Fibroblast of the aortic adventitia (primary cell): ENCODE measurements at regions not wholly inside any gene's neighbourhood (a gene's known extent, or its start where the extent isn't known, plus 50 kb on each side); places are given as distances from the start of the nearest gene placed in this dataset.

Experiments used
- DNase-seq: peaks from one replicate; pipeline ENCODE4 v3.0.0-alpha.2; 2010; ENCODE audit warnings: low read depth
- H3K4me3 ChIP-seq: 2 replicates; pipeline ENCODE4 v1.5.1; 2011; ENCODE audit warnings: low read depth, mild to moderate bottlenecking, control low read depth, low read length, moderate library complexity
- TF ChIP-seq, protein P1 (sequence below): IDR thresholded peaks from 2 replicates; pipeline ENCODE4 v1.5.1; 2011; ENCODE audit warnings: mild to moderate bottlenecking, low read length, control low read depth, inconsistent platforms; ENCODE audit not compliant: insufficient read depth

DNA sequence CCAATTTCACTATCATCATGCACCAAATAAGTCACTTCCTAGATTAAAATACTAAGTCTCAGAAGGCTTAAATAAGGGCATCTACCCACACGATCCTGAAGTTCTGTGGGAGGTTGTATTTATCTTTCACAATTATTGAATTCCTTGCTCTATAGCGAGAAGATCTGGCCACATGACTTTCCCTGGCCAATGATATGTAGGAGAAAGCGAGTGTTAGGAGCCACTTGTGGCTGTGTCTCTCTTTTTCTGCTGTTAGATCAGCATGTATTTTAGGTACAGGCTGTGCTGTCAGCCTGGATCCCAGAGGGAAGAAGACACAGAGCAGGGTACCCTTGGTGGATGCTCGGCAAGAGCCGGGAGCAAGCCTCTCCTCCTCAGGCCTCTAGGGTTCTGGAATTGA lies 131.3 kb upstream of the DPP6 start:
- TF ChIP-seq, protein P1, sequence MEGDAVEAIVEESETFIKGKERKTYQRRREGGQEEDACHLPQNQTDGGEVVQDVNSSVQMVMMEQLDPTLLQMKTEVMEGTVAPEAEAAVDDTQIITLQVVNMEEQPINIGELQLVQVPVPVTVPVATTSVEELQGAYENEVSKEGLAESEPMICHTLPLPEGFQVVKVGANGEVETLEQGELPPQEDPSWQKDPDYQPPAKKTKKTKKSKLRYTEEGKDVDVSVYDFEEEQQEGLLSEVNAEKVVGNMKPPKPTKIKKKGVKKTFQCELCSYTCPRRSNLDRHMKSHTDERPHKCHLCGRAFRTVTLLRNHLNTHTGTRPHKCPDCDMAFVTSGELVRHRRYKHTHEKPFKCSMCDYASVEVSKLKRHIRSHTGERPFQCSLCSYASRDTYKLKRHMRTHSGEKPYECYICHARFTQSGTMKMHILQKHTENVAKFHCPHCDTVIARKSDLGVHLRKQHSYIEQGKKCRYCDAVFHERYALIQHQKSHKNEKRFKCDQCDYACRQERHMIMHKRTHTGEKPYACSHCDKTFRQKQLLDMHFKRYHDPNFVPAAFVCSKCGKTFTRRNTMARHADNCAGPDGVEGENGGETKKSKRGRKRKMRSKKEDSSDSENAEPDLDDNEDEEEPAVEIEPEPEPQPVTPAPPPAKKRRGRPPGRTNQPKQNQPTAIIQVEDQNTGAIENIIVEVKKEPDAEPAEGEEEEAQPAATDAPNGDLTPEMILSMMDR: no peak
- H3K4me3 ChIP-seq: no peak overlapping the region
- no peak for DNase-seq

DNA sequence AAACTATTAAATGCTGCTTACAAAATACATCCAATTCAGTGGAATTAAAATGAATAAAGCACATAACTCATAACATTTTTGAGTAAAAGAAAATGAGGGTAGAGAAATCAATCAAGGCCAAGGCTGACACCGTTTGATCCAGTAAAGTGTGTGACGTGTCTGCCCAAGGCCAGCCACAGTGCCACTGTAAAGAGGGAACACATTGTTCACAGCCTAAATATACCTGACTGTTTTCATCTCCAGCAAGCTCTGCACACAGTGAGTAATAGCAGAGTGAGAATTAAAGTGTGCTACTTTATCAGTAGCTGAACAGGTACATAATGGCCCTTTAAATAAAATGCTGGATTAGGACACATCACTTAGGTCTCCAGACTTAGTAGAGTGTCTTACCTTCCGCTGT lies 130.8 kb upstream of the DPP6 start:
- DNase-seq: no peak
- no peak overlapping the region for H3K4me3 ChIP-seq
- TF ChIP-seq, protein P1: no peak

DNA sequence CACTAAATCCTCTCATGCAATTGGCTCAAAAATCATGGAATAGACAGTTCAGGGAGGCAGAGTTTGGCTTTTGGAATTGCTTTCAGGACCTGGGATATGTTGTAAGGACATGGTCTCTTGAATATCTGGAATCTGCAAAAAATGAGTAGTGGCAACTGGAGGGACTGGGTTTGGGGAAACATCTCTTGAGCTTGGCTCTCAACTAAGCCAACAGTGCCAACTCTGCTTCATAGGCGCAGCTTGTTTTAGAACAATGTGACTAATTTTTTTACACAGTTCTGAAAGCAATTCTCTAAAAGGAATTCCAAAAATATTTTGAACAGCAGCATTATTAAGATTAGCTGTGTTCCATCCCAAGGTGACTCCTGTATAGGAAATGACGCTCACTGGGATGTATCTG lies 121.5 kb upstream of the DPP6 start:
- DNase-seq: no peak
- TF ChIP-seq, protein P1: no peak
- no peak overlapping the region for H3K4me3 ChIP-seq

DNA sequence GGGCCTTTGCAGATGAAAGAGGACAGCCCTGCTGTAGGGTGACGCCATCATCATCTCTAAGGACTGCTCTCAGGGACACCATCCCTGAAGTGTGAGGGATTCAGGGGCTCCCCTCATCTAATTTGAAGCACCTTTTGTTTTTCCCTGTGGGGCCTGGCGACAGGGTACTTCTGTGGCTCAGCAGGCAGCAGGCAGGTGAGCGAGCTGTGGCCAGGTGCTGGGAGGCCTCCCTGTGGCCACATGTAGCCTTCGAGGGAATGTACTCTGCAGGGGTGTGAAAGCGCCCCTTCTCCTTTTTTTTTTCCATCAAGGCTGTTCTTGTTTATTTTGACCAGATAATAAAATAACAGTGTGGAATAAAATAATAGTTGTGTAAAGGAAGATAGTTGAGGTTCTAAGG lies 118.2 kb upstream of the DPP6 start:
- no peak overlapping the region for H3K4me3 ChIP-seq
- DNase-seq: no peak
- TF ChIP-seq, protein P1: no peak

DNA sequence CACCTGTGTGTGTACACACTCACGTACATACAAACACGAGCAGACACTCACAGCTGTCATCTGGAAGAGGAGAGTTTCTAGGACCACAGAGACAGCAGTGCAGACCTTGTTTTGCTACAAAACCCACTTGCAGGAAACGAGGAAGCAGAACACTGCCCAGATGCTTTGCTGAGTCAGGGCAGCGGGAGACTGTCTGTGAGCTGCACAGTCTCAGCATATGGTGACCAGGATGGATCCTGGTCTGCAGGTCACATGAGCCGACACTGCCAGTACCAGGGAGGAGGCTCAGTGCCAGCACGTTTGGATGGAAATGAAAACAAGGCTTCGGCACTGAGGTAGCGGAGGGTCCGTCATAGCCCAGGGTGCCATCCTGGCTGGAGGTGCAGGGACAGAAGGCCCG lies 117.6 kb upstream of the DPP6 start:
- no peak for DNase-seq
- TF ChIP-seq, protein P1: no peak
- H3K4me3 ChIP-seq: no peak overlapping the region

DNA sequence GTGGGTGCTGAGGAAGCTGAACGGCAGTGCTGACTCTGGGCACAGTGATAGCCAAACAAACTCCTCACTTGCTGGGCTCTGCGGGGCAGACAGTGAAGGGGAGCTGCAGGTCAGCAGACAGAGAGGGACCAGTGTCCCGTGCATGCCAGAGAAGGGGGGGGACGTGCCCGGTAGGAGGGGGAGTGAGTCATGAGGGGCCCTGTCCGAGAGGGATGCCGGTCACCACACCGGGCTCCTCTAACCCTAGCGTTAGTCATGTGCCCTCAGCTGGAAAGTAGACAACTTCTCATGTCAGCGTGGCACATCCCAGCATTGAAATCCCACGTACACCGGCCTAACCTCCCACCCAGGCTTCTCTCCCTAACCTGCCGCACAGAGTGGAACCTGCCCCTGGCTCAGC lies 117.1 kb upstream of the DPP6 start:
- TF ChIP-seq, protein P1: no peak
- H3K4me3 ChIP-seq: no peak overlapping the region
- no peak for DNase-seq

DNA sequence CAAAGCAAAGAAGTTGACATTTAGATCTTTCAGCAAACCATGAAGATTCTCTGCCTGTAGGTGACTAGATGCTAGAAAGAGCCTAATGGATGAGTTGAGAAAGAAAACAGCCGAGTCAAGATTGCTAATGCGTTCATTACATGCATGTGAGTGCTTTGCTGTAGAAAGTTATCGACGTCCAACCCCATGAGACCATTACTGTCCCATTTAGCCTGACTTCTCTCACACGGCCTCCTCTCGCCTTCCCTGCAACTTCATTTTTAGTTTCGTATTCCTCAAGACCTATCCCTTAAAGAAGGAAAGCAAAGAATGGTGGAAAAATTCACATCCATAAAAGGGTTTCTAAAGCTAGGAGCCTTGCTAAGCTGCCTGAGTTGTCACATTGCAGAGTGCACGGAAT lies 113.7 kb upstream of the DPP6 start:
- no peak for DNase-seq
- no peak overlapping the region for H3K4me3 ChIP-seq
- TF ChIP-seq, protein P1: no peak
